GM12891 (cell line): ENCODE measurements at regions not wholly inside any gene's neighbourhood (a gene's known extent, or its start where the extent isn't known, plus 50 kb on each side); places are given as distances from the start of the nearest gene placed in this dataset.

ENCODE experiments used
- POLR2A ChIP-seq: IDR thresholded peaks from 2 replicates; pipeline ENCODE4 v1.6.1; 2011; ENCODE audit warnings: low read depth, low read length, control low read depth
- POLR2AphosphoS5 ChIP-seq: IDR thresholded peaks from 2 replicates; pipeline ENCODE4 v1.6.1; 2011; ENCODE audit warnings: low read depth, low read length, control low read depth

GRCh38 chr4:160709026-160709425, 1454.8 kb downstream of the FSTL5 start:
- TF ChIP-seq POLR2A (no peak), POLR2AphosphoS5 (no peak)
